Umbilical cord (tissue), 1 donor: ENCODE measurements at regions not wholly inside any gene's neighbourhood (a gene's known extent, or its start where the extent isn't known, plus 50 kb on each side); places are given as distances from the start of the nearest gene placed in this dataset.
"Not testable (repeated sequence)": the region's sequence is repeated elsewhere in the genome, so short reads cannot be mapped to it uniquely, and the experiment has no call there.

Source experiments
- DNase-seq: peaks from one replicate; pipeline ENCODE4 v3.0.0-alpha.2; 2015; ENCODE audit warnings: low spot score

DNA sequence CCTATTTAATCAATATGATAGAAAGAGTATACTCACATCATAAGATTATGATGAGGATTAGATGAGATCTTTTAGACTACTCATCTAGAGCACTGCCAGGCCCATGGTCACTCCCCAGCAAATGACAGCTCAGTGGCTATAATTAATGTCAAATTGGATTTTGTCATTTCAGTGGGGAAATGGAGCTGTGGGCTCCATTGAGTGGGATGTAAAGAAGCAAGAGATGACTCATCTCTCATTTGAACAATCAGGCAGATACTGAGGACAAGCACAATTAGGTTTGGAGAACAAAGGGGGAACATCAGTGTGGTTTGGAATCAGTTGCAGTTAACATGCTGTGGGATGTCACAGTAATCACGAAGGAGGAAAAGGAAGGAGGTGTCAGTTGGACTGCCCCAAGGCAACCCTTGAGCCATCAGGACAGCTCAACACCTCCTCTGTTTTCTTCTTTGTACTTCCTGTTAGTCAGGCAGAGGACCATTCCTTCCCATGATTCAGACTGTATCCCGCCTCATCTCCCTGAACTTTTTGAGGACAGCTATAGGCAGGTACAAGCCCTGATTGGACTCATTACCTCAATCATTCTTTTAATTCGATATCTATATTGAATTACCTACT lies 473.7 kb upstream of the ISX start:
- no peak for DNase-seq

DNA sequence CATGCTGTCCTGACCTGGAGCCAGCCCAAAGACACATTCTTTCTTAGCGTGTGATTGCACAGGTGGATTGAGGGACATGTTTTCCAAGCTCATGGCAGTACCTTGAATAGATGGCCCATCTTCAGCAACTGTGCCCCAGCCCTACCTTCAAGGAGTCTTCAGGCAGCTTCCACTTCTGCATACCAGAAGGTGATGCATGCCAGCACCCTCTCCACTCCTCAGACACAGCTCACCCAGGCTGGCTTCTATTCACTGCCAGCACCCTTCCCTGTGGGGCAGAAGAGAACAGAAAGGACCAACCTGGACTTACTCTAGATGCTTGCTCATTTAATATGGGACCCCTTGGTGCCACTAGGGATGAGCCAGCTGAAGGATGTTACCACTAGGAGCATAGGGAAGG lies 466.4 kb upstream of the ISX start:
- DNase-seq = no peak

DNA sequence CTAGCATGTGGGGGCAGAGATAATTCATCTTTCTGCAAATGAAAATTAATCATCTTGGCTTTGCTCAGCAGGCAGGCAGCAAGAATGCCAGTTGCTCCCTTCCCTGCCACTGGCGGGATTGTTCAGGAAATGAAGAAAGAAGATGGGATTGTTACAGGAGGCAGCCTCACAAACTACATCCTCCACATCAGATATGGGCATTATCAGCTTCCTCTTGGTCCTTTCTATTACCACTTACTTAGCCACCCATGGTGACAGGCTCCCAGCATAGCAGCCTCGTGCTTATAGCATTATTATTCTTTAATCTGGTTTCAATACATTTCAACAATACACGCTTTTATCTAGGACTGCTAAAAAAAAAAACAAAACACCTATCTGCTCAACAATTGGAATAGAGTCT lies 461.6 kb upstream of the ISX start:
- no peak for DNase-seq

DNA sequence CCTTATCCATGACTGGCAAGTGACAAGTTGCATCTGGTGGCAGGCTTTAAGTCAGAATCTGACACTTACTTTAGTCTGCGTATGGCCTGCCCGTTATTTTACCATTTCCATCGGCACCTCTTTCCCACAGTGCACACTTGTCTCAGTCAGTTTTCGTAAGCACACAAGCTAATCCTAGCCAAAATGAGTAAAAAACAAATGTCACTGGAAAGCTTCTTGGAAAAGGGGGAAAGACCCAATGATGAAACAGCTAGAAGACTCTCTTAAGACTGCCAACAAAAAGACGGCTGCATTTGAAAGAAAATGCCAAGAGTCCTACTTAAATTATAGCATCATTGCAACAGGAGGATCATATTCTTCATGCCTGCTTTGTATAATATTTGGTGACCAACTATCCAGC lies 457.9 kb upstream of the ISX start:
- no peak for DNase-seq

DNA sequence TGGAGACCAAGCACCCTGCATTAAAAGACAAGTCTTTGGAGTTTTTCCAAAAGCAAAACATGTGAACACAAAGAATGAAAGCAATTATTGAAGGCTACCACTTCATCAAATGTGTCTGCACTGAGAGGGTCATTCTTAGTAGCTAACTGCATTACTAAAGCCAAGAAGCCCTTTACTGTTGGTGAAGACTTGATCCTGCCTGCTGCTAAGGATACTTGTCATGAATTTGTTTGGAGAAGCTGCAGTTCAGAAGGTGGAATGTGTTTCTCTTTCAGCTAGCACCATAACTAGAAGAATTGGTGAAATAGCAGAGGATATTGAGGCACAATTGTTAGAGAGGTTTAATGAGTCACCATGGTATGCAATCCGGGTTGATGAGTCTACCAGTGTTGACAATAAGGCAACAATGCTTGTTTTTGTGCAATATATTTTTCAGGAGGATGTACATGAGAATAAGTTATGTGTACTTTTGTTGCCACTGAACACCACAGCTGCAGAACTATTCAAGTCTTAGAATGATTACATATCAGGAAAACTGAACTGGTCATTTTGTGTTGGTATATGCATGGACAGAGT lies 457.3 kb upstream of the ISX start:
- DNase-seq = no peak

DNA sequence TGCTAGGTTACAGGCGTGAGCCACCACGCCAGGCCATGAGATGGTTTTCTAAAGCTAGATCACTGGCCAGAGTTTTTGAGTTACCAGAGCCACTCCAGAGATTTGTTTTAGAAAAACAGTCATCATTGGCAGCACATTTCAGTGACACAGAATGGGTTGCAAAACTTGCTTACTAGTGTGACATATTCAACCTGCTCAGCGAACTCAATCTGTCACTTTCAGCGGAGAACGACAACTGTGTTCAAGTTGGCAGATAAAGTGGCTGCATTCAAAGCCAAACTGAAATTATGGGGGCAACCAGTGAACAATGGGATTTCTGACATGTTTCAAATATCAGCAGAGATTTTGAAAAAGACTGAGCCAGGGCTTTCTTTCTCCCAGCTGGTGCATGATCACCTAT lies 456.3 kb upstream of the ISX start:
- no peak for DNase-seq

DNA sequence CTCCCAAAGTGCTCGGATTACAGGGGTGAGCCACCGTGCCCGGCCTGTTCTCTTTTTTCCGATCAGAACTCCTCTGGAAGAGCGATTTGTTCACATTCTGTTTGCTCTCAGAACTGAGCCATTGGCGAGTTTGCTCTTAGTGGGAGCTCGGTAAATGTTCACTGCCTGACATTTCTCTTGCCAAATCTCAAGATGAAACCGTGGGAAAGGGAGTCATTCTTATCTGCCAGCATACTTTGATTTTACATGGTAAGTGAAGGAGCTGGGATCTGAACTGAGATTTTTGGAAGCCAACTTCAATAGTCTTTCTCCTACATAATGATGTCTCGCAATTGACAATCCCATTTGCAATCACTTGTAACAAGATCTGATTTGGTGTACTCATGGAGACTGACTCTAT lies 445.8 kb upstream of the ISX start:
- DNase-seq = no peak

DNA sequence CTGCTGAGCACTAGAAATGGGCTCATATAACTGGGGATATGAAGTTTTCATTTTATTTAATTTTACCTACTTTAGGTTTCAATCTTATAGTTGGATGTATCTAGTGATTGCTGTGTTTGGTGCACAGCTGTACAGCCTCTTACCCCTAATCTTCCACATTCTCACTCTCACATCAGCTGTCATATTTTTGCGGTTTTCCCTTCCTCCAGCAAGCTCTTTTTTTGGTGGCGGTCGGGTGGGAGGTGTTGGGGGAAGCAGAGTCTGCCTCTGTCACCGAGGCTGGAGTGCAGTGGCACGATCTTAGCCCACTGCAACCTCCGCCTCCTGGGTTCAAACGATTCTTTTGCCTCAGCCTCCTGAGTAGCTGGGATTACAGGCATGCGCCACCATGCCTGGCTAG lies 445.1 kb upstream of the ISX start:
- no peak for DNase-seq

DNA sequence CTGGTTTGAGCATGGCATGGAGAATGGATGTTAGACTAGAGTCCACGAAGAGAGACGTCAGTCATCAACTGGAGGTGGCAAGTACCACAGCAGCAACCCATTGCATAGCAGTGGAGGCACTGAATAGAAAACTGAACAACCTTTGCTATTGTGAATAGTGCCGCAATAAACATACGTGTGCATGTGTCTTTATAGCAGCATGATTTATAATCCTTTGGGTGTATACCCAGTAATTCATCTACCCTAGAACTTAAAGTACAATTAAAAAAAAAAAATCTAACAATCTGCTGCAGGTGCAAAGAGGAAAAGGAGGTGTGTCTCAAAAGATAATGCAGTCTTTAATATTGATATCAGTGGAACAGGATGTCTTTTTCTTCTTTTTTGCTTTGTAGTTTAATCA lies 443.4 kb upstream of the ISX start:
- no peak for DNase-seq

DNA sequence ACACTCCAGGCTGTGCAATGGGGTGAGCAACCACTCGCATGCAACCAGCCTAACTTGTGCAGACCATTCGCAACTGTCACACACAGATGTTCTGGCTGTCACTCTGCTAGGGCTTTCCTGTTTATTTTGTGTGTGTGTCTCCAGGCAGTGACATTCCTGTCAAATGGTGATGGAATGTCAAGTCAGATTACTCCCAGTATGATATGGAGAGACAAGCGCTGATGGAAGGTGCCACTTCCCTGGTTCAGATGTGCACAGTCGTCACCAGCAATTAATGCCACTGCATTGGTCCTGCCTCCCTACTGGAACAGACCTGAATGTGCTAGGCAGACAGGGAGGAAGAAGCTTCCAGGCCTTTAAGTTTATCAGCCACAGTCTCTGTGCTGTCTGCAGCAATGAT lies 442.4 kb upstream of the ISX start:
- no peak for DNase-seq

DNA sequence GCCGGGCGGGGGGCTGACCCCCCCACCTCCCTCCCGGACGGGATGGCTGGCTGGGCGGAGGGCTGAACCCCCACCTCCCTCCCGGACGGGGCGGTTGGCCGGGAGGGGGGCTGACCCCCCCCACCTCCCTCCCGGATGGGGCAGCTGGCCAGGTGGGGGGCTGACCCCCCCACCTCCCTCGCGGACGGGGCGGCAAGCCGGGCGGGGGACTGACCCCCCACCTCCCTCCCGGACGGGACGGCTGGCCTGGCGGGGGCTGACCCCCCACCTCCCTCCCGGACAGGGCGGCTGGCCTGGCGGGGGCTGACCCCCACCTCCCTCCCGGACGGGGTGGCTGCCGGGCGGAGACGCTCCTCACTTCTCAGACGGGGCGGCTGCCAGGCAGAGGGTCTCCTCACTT lies 440.1 kb upstream of the ISX start:
- DNase-seq = not testable (repeated sequence)

DNA sequence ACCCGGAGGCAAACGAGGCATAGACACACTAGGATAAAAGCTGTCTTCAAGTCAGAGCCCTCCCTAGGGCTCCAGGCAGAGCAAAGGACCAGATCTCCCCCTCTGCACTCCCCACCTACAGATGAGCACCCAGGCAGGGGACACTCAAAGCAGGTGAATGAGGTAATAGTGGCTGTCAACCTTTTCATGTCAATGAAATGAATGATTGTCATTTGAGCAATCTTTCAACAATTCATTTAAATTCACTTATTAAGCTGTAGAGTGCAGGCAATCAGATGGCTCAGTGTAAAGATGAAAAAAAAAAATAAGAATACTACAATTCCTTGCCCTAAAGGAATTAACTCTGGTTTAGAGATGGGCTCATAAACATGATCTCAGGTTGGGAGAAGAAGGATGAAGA lies 427.8 kb upstream of the ISX start:
- no peak for DNase-seq

DNA sequence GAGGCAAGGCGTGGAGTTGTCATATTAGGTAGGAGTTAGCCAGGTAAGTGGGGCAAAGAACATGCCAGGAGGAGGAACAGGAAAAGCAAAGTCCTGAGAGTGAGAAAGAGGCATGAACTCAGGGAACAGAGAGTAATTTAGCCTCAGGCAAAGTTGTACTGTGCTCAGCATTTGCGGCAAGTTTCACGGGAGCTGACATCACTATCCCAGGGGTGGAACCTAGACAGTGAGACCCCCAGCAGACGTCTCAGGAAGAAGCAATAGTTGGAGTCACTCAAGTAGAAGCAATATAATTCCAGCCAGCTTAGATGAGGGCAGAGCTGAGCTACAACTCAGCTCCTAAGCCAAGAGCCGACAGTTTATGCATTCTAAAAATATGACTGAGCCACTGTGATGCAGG lies 426.0 kb upstream of the ISX start:
- DNase-seq = no peak

DNA sequence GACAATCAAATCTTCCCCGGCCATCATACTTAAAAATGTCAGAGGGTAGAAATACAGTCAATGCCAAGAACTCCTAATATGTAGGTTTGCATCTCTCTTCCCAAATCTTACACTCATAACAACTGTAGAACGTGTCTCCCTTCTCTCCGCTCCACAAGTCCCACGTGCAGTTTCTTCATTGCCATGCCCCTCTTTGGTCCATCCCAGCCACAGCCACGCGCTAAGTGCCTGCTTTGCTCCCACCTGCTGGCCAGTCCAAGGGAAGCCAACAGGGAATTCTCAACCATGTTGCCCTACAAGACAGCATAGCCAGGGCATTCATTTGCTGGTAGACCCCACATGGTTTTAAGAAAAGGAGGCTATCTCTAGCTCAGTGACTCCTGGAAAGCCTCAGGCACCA lies 420.6 kb upstream of the ISX start:
- DNase-seq = no peak

DNA sequence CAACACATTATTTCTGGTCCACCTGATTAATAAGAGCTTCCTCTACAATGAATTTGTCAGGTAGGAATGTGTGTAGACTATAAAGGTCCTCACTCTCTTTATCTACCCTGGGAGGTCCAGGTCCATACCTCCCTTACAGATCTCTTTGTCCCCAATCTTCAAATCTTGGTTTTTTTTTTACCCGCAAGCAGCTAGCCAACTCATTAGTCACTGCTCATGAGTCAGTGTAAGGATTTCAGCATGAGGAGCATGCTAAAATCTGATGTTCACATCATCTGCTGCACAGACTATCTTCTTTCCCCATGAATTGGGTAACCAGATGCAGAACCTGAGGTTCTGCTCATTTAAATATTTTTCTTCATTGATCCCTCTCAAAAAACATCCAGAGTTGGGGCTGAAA lies 397.0 kb upstream of the ISX start:
- DNase-seq = no peak

DNA sequence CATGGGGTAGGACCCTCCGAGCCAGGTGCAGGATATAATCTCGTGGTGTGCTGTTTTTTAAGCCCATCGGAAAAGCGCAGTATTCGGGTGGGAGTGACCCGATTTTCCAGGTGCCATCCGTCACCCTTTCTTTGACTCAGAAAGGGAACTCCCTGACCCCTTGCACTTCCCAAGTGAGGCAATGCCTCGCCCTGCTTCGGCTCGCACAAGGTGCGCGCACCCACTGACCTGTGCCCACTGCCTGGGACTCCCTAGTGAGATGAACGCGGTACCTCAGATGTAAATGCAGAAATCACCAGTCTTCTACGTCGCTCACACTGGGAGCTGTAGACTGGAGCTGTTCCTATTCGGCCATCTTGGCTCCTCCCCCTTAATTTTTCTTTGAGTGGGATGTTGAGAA lies 382.9 kb upstream of the ISX start:
- DNase-seq = not testable (repeated sequence)

DNA sequence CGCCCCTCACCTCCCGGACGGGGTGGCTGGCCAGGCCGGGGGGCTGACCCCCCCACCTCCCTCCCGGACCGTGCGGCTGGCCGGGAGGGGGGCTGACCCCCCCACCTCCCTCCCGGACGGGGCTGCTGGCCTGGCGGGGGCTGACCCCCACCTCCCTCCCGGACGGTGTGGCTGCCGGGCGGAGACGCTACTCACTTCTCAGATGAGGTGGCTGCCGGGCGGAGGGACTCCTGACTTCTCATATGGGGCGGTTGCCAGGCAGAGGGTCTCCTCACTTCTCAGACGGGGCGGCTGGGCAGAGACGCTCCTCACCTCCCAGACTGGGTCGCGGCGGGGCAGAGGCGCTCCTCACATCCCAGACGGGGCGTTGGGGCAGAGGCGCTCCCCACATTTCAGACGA lies 381.7 kb upstream of the ISX start:
- not testable (repeated sequence) for DNase-seq

DNA sequence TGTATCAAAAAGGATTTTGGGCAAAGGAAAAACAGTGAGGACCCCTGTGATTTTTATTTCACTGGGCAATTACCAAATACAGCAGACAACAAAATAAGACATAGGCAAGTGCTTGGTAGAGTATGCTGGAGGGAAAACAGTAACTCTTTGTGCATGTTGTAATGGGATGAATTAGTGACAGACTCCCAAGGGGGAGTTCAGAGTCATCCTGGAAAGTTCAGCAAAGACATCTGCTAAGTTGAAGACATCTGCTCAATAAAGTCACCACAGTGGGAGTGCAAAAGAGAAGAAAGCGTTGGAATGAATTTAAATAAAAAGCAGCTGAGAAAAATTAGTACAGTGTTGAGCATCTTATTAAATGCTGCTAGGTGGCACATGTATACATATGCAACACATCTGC lies 378.8 kb upstream of the ISX start:
- no peak for DNase-seq

DNA sequence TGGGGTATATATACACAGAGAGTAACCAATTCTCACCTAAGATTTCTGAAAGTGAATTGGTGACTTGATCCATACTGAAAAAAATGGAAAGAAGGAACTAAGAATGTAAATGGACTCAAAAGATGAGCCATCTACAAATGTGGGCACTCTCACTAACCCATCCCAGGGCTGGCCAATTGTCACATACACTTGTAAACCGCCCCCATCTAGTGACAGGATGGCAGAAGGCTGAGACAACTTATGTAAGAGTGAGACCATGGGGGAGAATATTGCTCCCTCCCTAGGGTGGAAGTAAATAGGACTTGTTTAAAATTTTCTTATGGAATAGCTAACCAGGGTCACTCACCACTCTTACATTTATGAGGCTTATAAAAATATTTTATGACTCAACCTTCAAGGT lies 377.1 kb upstream of the ISX start:
- DNase-seq = no peak

DNA sequence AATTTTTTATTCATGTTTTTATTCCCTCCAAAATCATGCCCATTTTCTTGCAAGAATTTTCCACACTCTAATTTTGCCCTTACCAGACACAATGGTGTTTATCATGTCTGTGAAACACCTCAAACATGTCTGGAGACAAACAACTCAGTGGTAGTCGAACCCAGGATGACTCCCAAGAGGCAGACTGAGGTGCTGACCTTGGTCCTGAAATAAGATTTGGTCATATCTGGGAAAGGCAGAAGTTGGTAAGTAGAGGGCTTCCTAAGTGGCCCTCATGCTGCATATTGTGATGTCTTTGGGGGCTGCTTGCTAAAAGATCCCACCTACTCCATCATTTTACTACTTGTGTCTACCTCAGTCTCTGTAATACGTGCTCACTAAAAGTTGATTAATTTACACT lies 369.4 kb upstream of the ISX start:
- DNase-seq = peak; percentile 3

DNA sequence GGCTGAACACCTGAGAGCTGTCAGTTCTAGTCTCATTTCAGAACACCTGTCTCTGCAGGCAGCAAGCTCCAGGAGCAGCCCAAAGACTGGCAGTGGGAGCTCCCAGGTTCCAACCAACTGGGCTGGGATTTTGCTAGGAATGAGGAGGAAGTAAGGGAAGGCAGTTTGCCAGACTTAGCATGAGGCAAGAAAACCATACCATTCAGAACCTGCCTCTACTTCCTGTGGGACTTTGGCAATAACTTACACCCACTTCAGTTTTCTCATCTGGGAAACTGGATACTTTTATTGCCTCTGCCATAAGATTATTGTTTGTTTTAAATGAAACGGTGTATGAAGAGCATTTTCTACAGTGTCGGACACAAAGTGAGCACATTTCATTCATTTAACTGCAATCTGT lies 363.7 kb upstream of the ISX start:
- DNase-seq = no peak

DNA sequence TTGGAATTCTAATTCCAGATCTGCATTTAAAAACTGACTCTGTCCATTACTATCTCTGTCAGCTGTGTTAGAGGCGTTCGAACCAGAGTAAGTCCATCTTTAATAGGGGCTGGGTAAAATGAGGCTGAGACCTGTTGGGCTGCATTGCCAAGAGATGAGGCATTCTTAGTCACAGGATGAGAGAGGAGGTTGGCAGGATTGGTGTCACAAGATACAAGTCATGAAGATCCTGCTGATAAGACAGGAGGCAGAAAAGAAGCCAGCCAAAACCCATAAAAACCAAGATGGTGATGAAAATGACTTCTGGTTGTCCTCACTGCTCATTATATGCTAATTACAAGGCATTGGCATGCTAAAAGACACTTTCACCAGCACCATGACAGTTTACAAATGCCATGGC lies 356.3 kb upstream of the ISX start:
- DNase-seq = no peak

DNA sequence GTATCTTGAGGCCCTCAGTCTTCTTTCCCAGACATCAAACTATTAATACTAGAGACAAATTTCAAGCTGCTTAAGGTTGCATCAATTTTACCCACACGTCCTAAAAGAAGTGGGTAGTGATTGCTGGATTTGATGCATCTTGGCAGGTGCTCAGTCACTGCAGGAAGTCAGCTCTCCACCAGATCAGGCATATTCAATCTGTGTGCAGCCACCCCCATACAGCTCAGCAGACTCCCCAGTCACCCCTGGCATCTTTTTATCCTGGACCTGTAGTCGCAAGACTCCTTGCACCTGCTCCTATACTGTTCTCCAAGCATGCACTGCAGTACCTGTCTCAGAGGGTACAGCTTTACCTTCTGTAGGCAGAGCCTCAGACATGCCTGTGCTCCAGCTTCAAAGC lies 343.1 kb upstream of the ISX start:
- no peak for DNase-seq

DNA sequence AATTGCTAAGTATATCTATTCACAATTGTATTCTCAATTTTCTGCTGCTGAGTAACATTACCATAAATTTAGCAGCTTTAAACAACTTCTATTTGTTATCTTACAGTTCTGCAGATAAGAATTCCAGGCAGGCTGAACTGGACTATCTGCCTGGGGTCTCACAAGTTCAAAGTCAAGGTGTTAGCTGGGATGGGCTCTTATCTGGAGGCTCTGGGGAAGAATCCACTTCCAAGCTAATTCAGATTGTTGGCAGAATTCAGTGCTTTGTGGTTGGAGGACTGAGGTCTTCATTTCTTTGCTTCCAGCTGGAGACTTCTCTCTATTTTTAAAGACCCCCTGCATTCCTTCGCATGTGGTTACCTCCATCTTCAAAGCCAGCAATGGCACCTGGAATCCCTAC lies 329.9 kb upstream of the ISX start:
- DNase-seq = no peak
